ENCODE measurements at regions not wholly inside any gene's neighbourhood (a gene's known extent, or its start where the extent isn't known, plus 50 kb on each side); places are given as distances from the start of the nearest gene placed in this dataset.
A peak's percentile ranks its signal among the peaks of the same experiment; 100 is the strongest.
"Not testable (repeated sequence)": the region's sequence is repeated elsewhere in the genome, so short reads cannot be mapped to it uniquely, and the experiment has no call there.

- no peak overlapping the region for H3K4me3 ChIP-seq (ENCODE audit: low read depth, low read length)
- no peak for TF ChIP-seq CTCF (IDR thresholded peaks at IDR 0.05; ENCODE audit: low read depth, low read length)
- in situ Hi-C loops (cut with HindIII; ENCODE audit: low sequenced_read_pairs), result no loop called here
- DNase-seq (ENCODE audit: low read depth, low spot score), result no peak
These were observed 241.9 kb downstream of the ANTXR2 start for GRCh38 chr4:79831119-79831528.

GRCh38 chr4:79827283-79827682 is 245.7 kb downstream of the ANTXR2 start:
- in situ Hi-C loops (cut with HindIII; ENCODE audit: low sequenced_read_pairs), result no loop called here
- no peak for DNase-seq (ENCODE audit: low read depth, low spot score)
- no peak overlapping the region for H3K4me3 ChIP-seq (ENCODE audit: low read depth, low read length)
- no peak for TF ChIP-seq CTCF (IDR thresholded peaks at IDR 0.05; ENCODE audit: low read depth, low read length)

GRCh38 chr4:79823148-79823763 is 249.8 kb downstream of the ANTXR2 start:
- no peak overlapping the region for H3K4me3 ChIP-seq (ENCODE audit: low read depth, low read length)
- peak; percentile 32 for DNase-seq (ENCODE audit: low read depth, low spot score)
- in situ Hi-C loops (cut with HindIII; ENCODE audit: low sequenced_read_pairs), result no loop called here
- no peak for TF ChIP-seq CTCF (IDR thresholded peaks at IDR 0.05; ENCODE audit: low read depth, low read length)

- no peak overlapping the region for H3K4me3 ChIP-seq (ENCODE audit: low read depth, low read length)
- no peak for DNase-seq (ENCODE audit: low read depth, low spot score)
- TF ChIP-seq CTCF (IDR thresholded peaks at IDR 0.05; ENCODE audit: low read depth, low read length), result no peak
- in situ Hi-C loops (cut with HindIII; ENCODE audit: low sequenced_read_pairs), result no loop called here
These were observed 252.6 kb downstream of the ANTXR2 start for GRCh38 chr4:79820427-79820826.

- DNase-seq (ENCODE audit: low read depth, low spot score); in situ Hi-C loops (cut with HindIII; ENCODE audit: low sequenced_read_pairs); H3K4me3 ChIP-seq (ENCODE audit: low read depth, low read length): not testable (repeated sequence)
These were observed 265.1 kb downstream of the ANTXR2 start for GRCh38 chr4:79807933-79808332.

GRCh38 chr4:79798047-79798446 is 275.0 kb downstream of the ANTXR2 start:
- no peak for TF ChIP-seq CTCF (IDR thresholded peaks at IDR 0.05; ENCODE audit: low read depth, low read length)
- no peak for DNase-seq (ENCODE audit: low read depth, low spot score)
- in situ Hi-C loops (cut with HindIII; ENCODE audit: low sequenced_read_pairs), result no loop called here
- no peak overlapping the region for H3K4me3 ChIP-seq (ENCODE audit: low read depth, low read length)

GRCh38 chr4:79796948-79797347 is 276.1 kb downstream of the ANTXR2 start:
- DNase-seq (ENCODE audit: low read depth, low spot score), result no peak
- TF ChIP-seq CTCF (IDR thresholded peaks at IDR 0.05; ENCODE audit: low read depth, low read length), result no peak
- H3K4me3 ChIP-seq (ENCODE audit: low read depth, low read length), result no peak overlapping the region
- in situ Hi-C loops (cut with HindIII; ENCODE audit: low sequenced_read_pairs), result no loop called here

Measured in astrocyte of the spinal cord (primary cell).